ENCODE measurements at regions not wholly inside any gene's neighbourhood (a gene's known extent, or its start where the extent isn't known, plus 50 kb on each side); places are given as distances from the start of the nearest gene placed in this dataset.

DNA sequence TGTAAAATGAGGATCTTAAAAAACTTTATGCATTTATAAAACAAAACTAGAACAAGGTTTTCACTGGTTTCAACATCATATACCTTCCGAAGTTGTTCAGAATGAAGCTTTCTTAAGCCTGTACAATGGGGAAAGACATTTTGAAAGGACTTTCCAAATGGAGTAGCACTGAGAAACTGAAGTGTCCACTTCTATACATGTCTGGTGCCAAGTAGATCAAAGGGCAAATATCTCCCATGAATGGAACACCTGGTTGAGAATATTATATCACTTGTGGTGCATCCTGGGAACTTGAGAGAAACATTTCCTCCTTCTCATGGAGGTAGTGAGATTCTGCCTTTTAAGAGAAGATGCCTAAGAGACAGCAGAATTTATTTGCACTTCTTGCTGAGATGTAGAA lies 182.1 kb upstream of the ACTBL2 start:
- H3K18ac ChIP-seq (ENCODE audit: extremely low read depth, low read length), result no peak overlapping the region
- H3K79me1 ChIP-seq (ENCODE audit: low read depth, low read length), result no peaks in the 10 kb centered on the region
- POLR2A ChIA-PET (ENCODE audit: partially characterized antibody), result no interaction called here
- FAIRE-seq, result no peak
- CTCF ChIA-PET (ENCODE audit: partially characterized antibody), result interaction anchor here (3.4 kb wide), 1 partner anchor 14 kb away, joined by 13 read pairs; no protein-coding TSS in a partner anchor
- no peaks in the 10 kb centered on the region for H3K79me2 ChIP-seq (ENCODE audit: control insufficient read depth in 1 of 2, insufficient read depth in 2 of 2, low read length in 2 of 2)
- no peak overlapping the region for H3K4ac ChIP-seq (replicated peaks; ENCODE audit: insufficient read length, low read depth, low read length)
- no peak overlapping the region for H3K9ac ChIP-seq (replicated peaks in 1 of 4; ENCODE audit: extremely low read depth in 1 of 4, low read depth in 3 of 4, low read length in 3 of 4)
- H4K91ac ChIP-seq (replicated peaks; ENCODE audit: insufficient read length, low read length), result no peak overlapping the region
- H2BK15ac ChIP-seq (ENCODE audit: low read length), result no peak overlapping the region
- H3K23ac ChIP-seq (ENCODE audit: insufficient read length), result no peak overlapping the region
- H2BK12ac ChIP-seq (ENCODE audit: low read depth, low read length), result no peak overlapping the region
- no peaks in the 10 kb centered on the region for H3K9me3 ChIP-seq (ENCODE audit: insufficient read depth in 2 of 2, low read depth in 1 of 2, low read length in 1 of 2)
- no peaks in the 10 kb centered on the region for H3K27me3 ChIP-seq (replicated peaks in 1 of 4; ENCODE audit: control insufficient read depth in 3 of 4, extremely low read depth in 1 of 4, insufficient read depth in 3 of 4, low read length in 3 of 4)
- WGBS, 2 experiments (ENCODE audit: extremely low coverage in 1 of 2, insufficient coverage in 1 of 2, insufficient read length in 1 of 2, insufficient replicate concordance in 2 of 2, low coverage in 1 of 2, low lambda C conversion rate in 2 of 2, missing lambda C conversion rate in 1 of 2), result 96% methylated on average over 1 of the region's 1 CpG; no CpG with 5 or more reads in 1 of the 2 experiments
- no peak overlapping the region for H3K4me3 ChIP-seq (ENCODE audit: extremely low read depth in 1 of 4, insufficient read depth in 2 of 4, low read depth in 3 of 4, low read length in 4 of 4)
- H3K4me1 ChIP-seq (replicated peaks in 1 of 4; ENCODE audit: control insufficient read depth in 3 of 4, insufficient read depth in 4 of 4, low read length in 3 of 4), result peaks cover 0 to 5% (median 0%) of the 10 kb centered on the region in 4 experiments; a peak in 1 of 7 replicates
- no peak overlapping the region for H3K4me2 ChIP-seq (ENCODE audit: insufficient read depth in 1 of 2, low read depth in 2 of 2, low read length in 2 of 2)
- H3K27ac ChIP-seq (ENCODE audit: low read depth, low read length), result no peak overlapping the region
- H4K5ac ChIP-seq (ENCODE audit: insufficient read length, low read depth, low read length), result no peak overlapping the region
- DNase-seq (ENCODE audit: low read depth in 1 of 2, low spot score in 2 of 2), result no peak
- H2BK20ac ChIP-seq (ENCODE audit: low read length), result no peak overlapping the region
- H3K23me2 ChIP-seq (ENCODE audit: low read depth, low read length), result no peaks in the 10 kb centered on the region
- H3K56ac ChIP-seq (replicated peaks; ENCODE audit: insufficient read length, low read depth, low read length), result no peak overlapping the region
- no peak overlapping the region for H2AK5ac ChIP-seq (ENCODE audit: low read depth, low read length)
- no peaks in the 10 kb centered on the region for H4K20me1 ChIP-seq (replicated peaks in 1 of 2; ENCODE audit: control insufficient read depth in 1 of 2, insufficient read depth in 2 of 2, low read length in 2 of 2)
- H3K36me3 ChIP-seq (ENCODE audit: control insufficient read depth in 2 of 4, insufficient read depth in 4 of 4, low read length in 3 of 4), result no peaks in the 10 kb centered on the region
- no peak overlapping the region for H4K8ac ChIP-seq (ENCODE audit: extremely low read depth, insufficient read depth, low read length)
- no peak overlapping the region for H2AFZ ChIP-seq (ENCODE audit: low read length)
- H3K14ac ChIP-seq (ENCODE audit: insufficient read length), result no peak overlapping the region
- no peak overlapping the region for H2BK120ac ChIP-seq (replicated peaks; ENCODE audit: low read depth, low read length)
- H2BK5ac ChIP-seq (ENCODE audit: low read depth, low read length), result no peak overlapping the region
- TF ChIP-seq, protein P1, sequence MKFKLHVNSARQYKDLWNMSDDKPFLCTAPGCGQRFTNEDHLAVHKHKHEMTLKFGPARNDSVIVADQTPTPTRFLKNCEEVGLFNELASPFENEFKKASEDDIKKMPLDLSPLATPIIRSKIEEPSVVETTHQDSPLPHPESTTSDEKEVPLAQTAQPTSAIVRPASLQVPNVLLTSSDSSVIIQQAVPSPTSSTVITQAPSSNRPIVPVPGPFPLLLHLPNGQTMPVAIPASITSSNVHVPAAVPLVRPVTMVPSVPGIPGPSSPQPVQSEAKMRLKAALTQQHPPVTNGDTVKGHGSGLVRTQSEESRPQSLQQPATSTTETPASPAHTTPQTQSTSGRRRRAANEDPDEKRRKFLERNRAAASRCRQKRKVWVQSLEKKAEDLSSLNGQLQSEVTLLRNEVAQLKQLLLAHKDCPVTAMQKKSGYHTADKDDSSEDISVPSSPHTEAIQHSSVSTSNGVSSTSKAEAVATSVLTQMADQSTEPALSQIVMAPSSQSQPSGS (IDR thresholded peaks at IDR 0.05; ENCODE audit: low read length), result no peak
- no peak for TF ChIP-seq CHD2 (IDR thresholded peaks at IDR 0.05; ENCODE audit: low read length)
- no peak for TF ChIP-seq CEBPB (IDR thresholded peaks at IDR 0.05; ENCODE audit: low read depth, low read length)
- TF ChIP-seq, protein P2, sequence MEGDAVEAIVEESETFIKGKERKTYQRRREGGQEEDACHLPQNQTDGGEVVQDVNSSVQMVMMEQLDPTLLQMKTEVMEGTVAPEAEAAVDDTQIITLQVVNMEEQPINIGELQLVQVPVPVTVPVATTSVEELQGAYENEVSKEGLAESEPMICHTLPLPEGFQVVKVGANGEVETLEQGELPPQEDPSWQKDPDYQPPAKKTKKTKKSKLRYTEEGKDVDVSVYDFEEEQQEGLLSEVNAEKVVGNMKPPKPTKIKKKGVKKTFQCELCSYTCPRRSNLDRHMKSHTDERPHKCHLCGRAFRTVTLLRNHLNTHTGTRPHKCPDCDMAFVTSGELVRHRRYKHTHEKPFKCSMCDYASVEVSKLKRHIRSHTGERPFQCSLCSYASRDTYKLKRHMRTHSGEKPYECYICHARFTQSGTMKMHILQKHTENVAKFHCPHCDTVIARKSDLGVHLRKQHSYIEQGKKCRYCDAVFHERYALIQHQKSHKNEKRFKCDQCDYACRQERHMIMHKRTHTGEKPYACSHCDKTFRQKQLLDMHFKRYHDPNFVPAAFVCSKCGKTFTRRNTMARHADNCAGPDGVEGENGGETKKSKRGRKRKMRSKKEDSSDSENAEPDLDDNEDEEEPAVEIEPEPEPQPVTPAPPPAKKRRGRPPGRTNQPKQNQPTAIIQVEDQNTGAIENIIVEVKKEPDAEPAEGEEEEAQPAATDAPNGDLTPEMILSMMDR (IDR thresholded peaks at IDR 0.05; ENCODE audit: control extremely low read depth in 1 of 3, insufficient read depth in 1 of 3, low read depth in 1 of 3, low read length in 3 of 3), result no peak
- TF ChIP-seq EZH2 (IDR thresholded peaks at IDR 0.05; ENCODE audit: low read depth, low read length, severe bottlenecking), result no peak
- TF ChIP-seq CTBP2 (IDR thresholded peaks at IDR 0.05; ENCODE audit: borderline replicate concordance, insufficient read depth, insufficient read length, low read length), result no peak
- TF ChIP-seq RFX5 (IDR thresholded peaks at IDR 0.05; ENCODE audit: borderline replicate concordance, low read depth, low read length), result no peak
- no peak for TF ChIP-seq TAF1 (IDR thresholded peaks at IDR 0.05; ENCODE audit: low read depth, low read length)

Measured in H1 (cell line).